WERI-Rb-1 (cell line): ENCODE measurements at regions not wholly inside any gene's neighbourhood (a gene's known extent, or its start where the extent isn't known, plus 50 kb on each side); places are given as distances from the start of the nearest gene placed in this dataset.

Source experiments
- DNase-seq: peaks from one replicate; pipeline ENCODE4 v3.0.0-alpha.2; 2020
- H3K27ac ChIP-seq: fragments of 250-450 bp; sonication (Bioruptor Pico); 2 replicates; pipeline ENCODE4 v1.5.1; 2020; ENCODE audit warnings: mild to moderate bottlenecking, moderate library complexity
- H3K27me3 ChIP-seq: fragments of 250-450 bp; sonication (Bioruptor Pico); 2 replicates; pipeline ENCODE4 v1.5.1; 2021; ENCODE audit warnings: mild to moderate bottlenecking, low read depth, moderate library complexity; ENCODE audit not compliant: insufficient read depth, severe bottlenecking
- H3K36me3 ChIP-seq: fragments of 250-450 bp; sonication (Bioruptor Pico); 2 replicates; pipeline ENCODE4 v1.5.1; 2020; ENCODE audit warnings: mild to moderate bottlenecking, moderate library complexity
- H3K4me3 ChIP-seq: 2 replicates; pipeline ENCODE4 v1.5.1; 2011; ENCODE audit warnings: low read depth, mild to moderate bottlenecking, control low read depth, low read length
- H3K9me3 ChIP-seq: fragments of 250-450 bp; sonication (Bioruptor Pico); 2 replicates; pipeline ENCODE4 v1.5.1; 2021; ENCODE audit warnings: mild to moderate bottlenecking, moderate library complexity; ENCODE audit not compliant: severe bottlenecking
- TF ChIP-seq, protein P1 (sequence below): IDR thresholded peaks from 2 replicates; pipeline ENCODE4 v1.5.1; 2011; ENCODE audit warnings: low read depth, mild to moderate bottlenecking, control low read depth, inconsistent platforms, low read length

DNA sequence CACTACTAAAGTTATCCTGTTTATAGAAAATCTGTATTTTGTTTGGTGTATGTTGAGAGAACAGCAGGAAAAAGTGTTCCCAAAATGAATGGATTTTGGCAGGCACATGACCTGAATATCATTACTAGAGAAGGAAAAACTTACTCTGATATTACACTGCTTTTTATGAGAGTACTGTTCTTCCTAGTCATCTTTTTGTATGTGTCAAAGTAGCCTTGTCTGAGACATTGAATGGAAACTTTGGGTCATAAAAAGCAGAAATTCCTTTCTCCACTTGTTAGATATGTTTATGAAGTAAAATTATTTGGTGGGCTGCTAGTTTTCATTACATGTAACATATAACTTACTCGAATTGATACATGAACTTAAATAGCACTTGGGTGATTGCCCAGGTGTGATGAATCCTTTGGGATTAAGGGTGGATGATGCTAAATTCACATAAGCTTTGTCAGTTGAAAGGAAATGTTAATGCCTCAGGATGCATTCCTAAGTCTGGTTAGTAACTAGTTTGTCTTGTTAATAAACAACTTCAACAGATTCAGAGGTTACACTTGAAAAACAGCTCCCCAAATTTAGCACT is 206.7 kb downstream of the CENPW start:
- no peak overlapping the region for H3K27ac ChIP-seq
- no peak for DNase-seq
- H3K36me3 ChIP-seq, result no peaks in the 10 kb centered on the region
- no peak overlapping the region for H3K4me3 ChIP-seq
- H3K27me3 ChIP-seq, result no peaks in the 10 kb centered on the region
- TF ChIP-seq, protein P1, sequence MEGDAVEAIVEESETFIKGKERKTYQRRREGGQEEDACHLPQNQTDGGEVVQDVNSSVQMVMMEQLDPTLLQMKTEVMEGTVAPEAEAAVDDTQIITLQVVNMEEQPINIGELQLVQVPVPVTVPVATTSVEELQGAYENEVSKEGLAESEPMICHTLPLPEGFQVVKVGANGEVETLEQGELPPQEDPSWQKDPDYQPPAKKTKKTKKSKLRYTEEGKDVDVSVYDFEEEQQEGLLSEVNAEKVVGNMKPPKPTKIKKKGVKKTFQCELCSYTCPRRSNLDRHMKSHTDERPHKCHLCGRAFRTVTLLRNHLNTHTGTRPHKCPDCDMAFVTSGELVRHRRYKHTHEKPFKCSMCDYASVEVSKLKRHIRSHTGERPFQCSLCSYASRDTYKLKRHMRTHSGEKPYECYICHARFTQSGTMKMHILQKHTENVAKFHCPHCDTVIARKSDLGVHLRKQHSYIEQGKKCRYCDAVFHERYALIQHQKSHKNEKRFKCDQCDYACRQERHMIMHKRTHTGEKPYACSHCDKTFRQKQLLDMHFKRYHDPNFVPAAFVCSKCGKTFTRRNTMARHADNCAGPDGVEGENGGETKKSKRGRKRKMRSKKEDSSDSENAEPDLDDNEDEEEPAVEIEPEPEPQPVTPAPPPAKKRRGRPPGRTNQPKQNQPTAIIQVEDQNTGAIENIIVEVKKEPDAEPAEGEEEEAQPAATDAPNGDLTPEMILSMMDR, result no peak
- H3K9me3 ChIP-seq, result no peaks in the 10 kb centered on the region

DNA sequence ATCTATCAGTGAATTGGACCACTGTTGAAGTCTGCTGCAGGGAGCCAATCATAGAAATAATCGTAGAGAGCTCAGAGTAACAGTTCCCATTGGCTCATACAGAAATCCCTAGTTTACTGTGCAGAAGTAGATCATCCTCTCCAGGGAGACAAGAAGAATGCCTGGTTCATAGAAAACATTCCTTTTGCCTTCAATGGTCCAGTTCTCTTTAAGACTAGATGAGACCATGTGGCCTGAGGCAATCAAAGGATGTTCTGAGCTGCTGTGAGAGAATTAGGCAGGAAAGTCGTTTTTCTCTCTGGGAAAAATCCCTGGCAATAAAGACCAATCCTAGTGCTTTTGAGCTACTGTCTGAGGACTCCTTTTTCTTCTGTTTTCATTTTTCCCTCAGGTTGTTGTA is 208.4 kb downstream of the CENPW start:
- no peaks in the 10 kb centered on the region for H3K27me3 ChIP-seq
- no peaks in the 10 kb centered on the region for H3K9me3 ChIP-seq
- DNase-seq, result no peak
- no peak overlapping the region for H3K27ac ChIP-seq
- TF ChIP-seq, protein P1, result no peak
- H3K4me3 ChIP-seq, result no peak overlapping the region
- H3K36me3 ChIP-seq, result no peaks in the 10 kb centered on the region

DNA sequence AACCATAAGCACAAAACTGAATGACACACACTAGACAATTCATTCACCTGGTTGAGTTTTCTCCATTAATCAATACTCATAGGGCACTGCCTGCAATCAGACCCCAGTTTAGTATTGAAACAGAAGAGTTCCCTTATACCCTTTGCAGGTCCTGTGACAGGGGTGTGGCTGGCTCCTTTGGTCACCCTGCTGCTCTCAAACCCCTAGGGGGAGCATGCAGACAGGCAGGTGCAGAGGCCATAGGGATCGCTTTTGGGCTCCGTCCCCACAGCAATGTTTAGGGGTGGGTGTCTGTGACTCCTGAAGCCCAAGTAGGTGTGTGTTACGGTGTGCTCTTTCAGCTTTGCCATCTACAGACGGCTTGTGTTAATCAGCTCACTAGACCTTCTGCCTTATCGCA is 210.4 kb downstream of the CENPW start:
- Histone ChIP-seq H3K27me3 (no peaks in the 10 kb centered on the region), H3K36me3 (no peaks in the 10 kb centered on the region), H3K9me3 (no peaks in the 10 kb centered on the region), H3K4me3 (no peak overlapping the region), H3K27ac (no peak overlapping the region)
- peak; percentile 7 for DNase-seq
- TF ChIP-seq, protein P1, result peak; percentile 50

DNA sequence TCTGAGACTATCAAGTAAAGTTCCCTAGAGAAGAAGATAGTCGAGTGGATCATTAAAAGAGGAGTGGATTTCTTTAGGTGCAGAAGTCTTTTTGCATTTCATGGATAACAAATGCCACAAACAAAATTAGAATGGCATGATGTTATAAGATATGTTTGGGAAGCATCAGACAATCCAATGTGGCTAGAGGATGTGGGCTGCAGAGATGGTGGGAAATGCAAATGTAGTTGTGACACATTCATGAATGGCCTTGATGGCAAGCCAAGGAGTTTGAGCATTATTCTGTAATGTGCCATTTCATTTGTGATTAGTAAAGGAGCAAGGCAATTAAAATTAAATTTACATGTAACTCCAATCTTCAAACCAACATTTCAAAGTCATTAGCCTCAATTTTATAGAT is 211.9 kb downstream of the CENPW start:
- H3K27ac ChIP-seq, result no peak overlapping the region
- no peaks in the 10 kb centered on the region for H3K9me3 ChIP-seq
- H3K36me3 ChIP-seq, result no peaks in the 10 kb centered on the region
- no peaks in the 10 kb centered on the region for H3K27me3 ChIP-seq
- DNase-seq, result no peak
- H3K4me3 ChIP-seq, result no peak overlapping the region
- TF ChIP-seq, protein P1, result no peak

DNA sequence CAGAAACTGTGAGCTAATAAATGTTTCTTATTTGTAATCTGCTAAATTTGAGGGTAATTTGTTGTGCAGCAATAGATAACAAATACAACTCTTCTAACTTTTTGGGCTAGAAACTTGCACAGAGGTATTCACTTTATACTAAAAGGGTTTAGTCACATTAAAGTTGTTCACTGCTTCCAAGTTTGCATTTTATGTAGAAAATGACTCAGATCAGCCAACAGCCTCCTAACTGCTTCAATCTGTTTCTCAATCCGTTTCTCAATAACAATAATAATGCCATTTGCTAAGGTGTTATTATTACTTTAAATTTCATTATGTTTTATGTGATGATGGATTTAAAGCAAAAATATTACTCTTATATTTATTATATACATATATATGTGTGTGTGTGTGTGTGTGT is 213.9 kb downstream of the CENPW start:
- no peaks in the 10 kb centered on the region for H3K36me3 ChIP-seq
- no peaks in the 10 kb centered on the region for H3K9me3 ChIP-seq
- no peak overlapping the region for H3K27ac ChIP-seq
- TF ChIP-seq, protein P1, result no peak
- no peaks in the 10 kb centered on the region for H3K27me3 ChIP-seq
- no peak overlapping the region for H3K4me3 ChIP-seq
- no peak for DNase-seq

DNA sequence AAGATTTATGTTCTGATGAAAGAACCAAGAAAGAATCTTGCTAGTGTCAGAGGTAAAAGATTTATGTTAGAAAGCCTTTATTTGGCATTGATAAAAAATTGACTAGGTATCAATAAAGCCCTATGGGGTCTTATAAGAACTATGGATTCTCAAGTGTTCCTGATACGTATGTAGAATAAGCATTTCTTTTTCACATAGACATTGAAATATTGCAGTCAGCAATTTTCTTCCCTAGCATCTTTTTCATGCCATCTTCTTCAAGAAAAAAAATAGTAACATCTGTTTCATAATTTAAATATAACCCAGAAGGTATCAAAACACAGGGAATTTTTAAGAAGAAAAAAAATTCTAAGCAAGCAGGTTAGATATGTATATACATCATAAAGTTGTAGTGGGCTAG is 230.6 kb downstream of the CENPW start:
- Histone ChIP-seq H3K27me3 (no peaks in the 10 kb centered on the region), H3K36me3 (no peaks in the 10 kb centered on the region), H3K9me3 (no peaks in the 10 kb centered on the region), H3K27ac (no peak overlapping the region), H3K4me3 (no peak overlapping the region)
- TF ChIP-seq, protein P1, result no peak
- DNase-seq, result no peak
